ENCODE measurements at regions not wholly inside any gene's neighbourhood (a gene's known extent, or its start where the extent isn't known, plus 50 kb on each side); places are given as distances from the start of the nearest gene placed in this dataset.

GRCh38 chr13:104246955-104247354, 1180.7 kb upstream of the SLC10A2 start:
- TF ChIP-seq CTCF (IDR thresholded peaks at IDR 0.05; ENCODE audit: borderline replicate concordance, extremely low read depth, low read length, poor library complexity, severe bottlenecking) (no peak), EZH2 (IDR thresholded peaks at IDR 0.05; ENCODE audit: borderline replicate concordance, low read depth, low read length, severe bottlenecking) (no peak)
